ENCODE measurements at regions not wholly inside any gene's neighbourhood (a gene's known extent, or its start where the extent isn't known, plus 50 kb on each side); places are given as distances from the start of the nearest gene placed in this dataset.
A peak's percentile ranks its signal among the peaks of the same experiment; 100 is the strongest.

DNA sequence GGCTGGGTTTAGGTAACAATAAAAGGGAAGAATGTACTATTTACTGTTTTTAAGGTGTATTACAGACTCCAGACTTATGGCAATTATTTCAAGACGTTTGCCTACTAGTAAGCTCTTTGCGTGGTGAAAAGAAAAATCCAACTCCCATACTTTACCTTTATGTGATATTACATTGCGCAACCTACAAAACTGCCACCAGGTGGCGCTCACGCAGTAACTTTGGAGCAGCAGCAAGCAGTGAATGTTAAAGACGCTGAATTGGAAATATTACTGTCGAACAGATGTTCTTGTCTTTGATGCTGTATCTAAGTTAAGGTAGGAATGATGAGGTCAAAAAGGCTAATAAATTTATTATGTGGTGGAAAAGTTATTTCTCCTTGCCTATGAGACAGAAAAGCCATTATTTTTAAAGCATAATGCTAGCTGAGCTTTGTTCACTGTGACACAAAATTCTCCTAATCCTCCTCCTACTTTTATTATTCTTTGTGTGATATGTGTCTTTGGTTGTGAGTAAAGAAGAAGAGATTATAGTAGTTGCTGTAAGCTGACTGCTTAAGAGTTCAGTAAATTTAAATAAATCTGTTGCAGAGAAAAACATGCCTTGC, 1099.8 kb upstream of the TENM3 start (continued):
- TF ChIP-seq, protein P1, sequence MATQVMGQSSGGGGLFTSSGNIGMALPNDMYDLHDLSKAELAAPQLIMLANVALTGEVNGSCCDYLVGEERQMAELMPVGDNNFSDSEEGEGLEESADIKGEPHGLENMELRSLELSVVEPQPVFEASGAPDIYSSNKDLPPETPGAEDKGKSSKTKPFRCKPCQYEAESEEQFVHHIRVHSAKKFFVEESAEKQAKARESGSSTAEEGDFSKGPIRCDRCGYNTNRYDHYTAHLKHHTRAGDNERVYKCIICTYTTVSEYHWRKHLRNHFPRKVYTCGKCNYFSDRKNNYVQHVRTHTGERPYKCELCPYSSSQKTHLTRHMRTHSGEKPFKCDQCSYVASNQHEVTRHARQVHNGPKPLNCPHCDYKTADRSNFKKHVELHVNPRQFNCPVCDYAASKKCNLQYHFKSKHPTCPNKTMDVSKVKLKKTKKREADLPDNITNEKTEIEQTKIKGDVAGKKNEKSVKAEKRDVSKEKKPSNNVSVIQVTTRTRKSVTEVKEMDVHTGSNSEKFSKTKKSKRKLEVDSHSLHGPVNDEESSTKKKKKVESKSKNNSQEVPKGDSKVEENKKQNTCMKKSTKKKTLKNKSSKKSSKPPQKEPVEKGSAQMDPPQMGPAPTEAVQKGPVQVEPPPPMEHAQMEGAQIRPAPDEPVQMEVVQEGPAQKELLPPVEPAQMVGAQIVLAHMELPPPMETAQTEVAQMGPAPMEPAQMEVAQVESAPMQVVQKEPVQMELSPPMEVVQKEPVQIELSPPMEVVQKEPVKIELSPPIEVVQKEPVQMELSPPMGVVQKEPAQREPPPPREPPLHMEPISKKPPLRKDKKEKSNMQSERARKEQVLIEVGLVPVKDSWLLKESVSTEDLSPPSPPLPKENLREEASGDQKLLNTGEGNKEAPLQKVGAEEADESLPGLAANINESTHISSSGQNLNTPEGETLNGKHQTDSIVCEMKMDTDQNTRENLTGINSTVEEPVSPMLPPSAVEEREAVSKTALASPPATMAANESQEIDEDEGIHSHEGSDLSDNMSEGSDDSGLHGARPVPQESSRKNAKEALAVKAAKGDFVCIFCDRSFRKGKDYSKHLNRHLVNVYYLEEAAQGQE (IDR thresholded peaks at IDR 0.05; ENCODE audit: low read depth, low read length) = no peak
- TF ChIP-seq, protein P2, sequence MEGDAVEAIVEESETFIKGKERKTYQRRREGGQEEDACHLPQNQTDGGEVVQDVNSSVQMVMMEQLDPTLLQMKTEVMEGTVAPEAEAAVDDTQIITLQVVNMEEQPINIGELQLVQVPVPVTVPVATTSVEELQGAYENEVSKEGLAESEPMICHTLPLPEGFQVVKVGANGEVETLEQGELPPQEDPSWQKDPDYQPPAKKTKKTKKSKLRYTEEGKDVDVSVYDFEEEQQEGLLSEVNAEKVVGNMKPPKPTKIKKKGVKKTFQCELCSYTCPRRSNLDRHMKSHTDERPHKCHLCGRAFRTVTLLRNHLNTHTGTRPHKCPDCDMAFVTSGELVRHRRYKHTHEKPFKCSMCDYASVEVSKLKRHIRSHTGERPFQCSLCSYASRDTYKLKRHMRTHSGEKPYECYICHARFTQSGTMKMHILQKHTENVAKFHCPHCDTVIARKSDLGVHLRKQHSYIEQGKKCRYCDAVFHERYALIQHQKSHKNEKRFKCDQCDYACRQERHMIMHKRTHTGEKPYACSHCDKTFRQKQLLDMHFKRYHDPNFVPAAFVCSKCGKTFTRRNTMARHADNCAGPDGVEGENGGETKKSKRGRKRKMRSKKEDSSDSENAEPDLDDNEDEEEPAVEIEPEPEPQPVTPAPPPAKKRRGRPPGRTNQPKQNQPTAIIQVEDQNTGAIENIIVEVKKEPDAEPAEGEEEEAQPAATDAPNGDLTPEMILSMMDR (IDR thresholded peaks at IDR 0.05 in 2 of 3, conservative IDR thresholded peaks at IDR 0.05 in 1 of 3; ENCODE audit: control insufficient read depth in 2 of 3, extremely low read depth in 1 of 3, insufficient read depth in 1 of 3, low read depth in 3 of 3, low read length in 3 of 3) = peak; percentile 81 to 84 (median 83)
- no peak for TF ChIP-seq EGR1 (IDR thresholded peaks at IDR 0.05; ENCODE audit: borderline replicate concordance in 1 of 2, low read depth in 2 of 2, low read length in 2 of 2)
- TF ChIP-seq POU2F2 (IDR thresholded peaks at IDR 0.05; ENCODE audit: borderline replicate concordance, low read depth, low read length) = no peak
- TF ChIP-seq, protein P3, sequence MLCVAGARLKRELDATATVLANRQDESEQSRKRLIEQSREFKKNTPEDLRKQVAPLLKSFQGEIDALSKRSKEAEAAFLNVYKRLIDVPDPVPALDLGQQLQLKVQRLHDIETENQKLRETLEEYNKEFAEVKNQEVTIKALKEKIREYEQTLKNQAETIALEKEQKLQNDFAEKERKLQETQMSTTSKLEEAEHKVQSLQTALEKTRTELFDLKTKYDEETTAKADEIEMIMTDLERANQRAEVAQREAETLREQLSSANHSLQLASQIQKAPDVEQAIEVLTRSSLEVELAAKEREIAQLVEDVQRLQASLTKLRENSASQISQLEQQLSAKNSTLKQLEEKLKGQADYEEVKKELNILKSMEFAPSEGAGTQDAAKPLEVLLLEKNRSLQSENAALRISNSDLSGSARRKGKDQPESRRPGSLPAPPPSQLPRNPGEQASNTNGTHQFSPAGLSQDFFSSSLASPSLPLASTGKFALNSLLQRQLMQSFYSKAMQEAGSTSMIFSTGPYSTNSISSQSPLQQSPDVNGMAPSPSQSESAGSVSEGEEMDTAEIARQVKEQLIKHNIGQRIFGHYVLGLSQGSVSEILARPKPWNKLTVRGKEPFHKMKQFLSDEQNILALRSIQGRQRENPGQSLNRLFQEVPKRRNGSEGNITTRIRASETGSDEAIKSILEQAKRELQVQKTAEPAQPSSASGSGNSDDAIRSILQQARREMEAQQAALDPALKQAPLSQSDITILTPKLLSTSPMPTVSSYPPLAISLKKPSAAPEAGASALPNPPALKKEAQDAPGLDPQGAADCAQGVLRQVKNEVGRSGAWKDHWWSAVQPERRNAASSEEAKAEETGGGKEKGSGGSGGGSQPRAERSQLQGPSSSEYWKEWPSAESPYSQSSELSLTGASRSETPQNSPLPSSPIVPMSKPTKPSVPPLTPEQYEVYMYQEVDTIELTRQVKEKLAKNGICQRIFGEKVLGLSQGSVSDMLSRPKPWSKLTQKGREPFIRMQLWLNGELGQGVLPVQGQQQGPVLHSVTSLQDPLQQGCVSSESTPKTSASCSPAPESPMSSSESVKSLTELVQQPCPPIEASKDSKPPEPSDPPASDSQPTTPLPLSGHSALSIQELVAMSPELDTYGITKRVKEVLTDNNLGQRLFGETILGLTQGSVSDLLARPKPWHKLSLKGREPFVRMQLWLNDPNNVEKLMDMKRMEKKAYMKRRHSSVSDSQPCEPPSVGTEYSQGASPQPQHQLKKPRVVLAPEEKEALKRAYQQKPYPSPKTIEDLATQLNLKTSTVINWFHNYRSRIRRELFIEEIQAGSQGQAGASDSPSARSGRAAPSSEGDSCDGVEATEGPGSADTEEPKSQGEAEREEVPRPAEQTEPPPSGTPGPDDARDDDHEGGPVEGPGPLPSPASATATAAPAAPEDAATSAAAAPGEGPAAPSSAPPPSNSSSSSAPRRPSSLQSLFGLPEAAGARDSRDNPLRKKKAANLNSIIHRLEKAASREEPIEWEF (IDR thresholded peaks at IDR 0.05; ENCODE audit: insufficient replicate concordance, low read depth, low read length) = no peak
- TF ChIP-seq TBL1XR1 (IDR thresholded peaks at IDR 0.05; ENCODE audit: low read depth, low read length) = no peak
- TF ChIP-seq, protein P4, sequence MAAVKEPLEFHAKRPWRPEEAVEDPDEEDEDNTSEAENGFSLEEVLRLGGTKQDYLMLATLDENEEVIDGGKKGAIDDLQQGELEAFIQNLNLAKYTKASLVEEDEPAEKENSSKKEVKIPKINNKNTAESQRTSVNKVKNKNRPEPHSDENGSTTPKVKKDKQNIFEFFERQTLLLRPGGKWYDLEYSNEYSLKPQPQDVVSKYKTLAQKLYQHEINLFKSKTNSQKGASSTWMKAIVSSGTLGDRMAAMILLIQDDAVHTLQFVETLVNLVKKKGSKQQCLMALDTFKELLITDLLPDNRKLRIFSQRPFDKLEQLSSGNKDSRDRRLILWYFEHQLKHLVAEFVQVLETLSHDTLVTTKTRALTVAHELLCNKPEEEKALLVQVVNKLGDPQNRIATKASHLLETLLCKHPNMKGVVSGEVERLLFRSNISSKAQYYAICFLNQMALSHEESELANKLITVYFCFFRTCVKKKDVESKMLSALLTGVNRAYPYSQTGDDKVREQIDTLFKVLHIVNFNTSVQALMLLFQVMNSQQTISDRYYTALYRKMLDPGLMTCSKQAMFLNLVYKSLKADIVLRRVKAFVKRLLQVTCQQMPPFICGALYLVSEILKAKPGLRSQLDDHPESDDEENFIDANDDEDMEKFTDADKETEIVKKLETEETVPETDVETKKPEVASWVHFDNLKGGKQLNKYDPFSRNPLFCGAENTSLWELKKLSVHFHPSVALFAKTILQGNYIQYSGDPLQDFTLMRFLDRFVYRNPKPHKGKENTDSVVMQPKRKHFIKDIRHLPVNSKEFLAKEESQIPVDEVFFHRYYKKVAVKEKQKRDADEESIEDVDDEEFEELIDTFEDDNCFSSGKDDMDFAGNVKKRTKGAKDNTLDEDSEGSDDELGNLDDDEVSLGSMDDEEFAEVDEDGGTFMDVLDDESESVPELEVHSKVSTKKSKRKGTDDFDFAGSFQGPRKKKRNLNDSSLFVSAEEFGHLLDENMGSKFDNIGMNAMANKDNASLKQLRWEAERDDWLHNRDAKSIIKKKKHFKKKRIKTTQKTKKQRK (IDR thresholded peaks at IDR 0.05; ENCODE audit: low read depth, low read length) = no peak
- TF ChIP-seq SMC3 (IDR thresholded peaks at IDR 0.05; ENCODE audit: borderline replicate concordance, low read length) = peak; percentile 89
- no peak for TF ChIP-seq SMARCA5 (IDR thresholded peaks at IDR 0.05)
- TF ChIP-seq, protein P5, sequence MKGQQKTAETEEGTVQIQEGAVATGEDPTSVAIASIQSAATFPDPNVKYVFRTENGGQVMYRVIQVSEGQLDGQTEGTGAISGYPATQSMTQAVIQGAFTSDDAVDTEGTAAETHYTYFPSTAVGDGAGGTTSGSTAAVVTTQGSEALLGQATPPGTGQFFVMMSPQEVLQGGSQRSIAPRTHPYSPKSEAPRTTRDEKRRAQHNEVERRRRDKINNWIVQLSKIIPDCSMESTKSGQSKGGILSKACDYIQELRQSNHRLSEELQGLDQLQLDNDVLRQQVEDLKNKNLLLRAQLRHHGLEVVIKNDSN (IDR thresholded peaks at IDR 0.05; ENCODE audit: borderline replicate concordance, extremely low read length, insufficient read depth, low read depth, low read length) = no peak
- no peak for TF ChIP-seq TARDBP (IDR thresholded peaks at IDR 0.05; ENCODE audit: borderline replicate concordance)

All from GM12878 (cell line).